Muscle layer of colon (tissue), 2 donors: ENCODE measurements at regions not wholly inside any gene's neighbourhood (a gene's known extent, or its start where the extent isn't known, plus 50 kb on each side); places are given as distances from the start of the nearest gene placed in this dataset.
"Not testable (repeated sequence)": the region's sequence is repeated elsewhere in the genome, so short reads cannot be mapped to it uniquely, and the experiment has no call there.

Experiments
- H3K27ac ChIP-seq: one replicate; pipeline ENCODE4 v1.7.0; 2013; ENCODE audit warnings: low read depth, mild to moderate bottlenecking, low read length, moderate library complexity
- H3K27me3 ChIP-seq, 2 donors: one replicate each; pipeline ENCODE4 v1.7.0; 2013; ENCODE audit warnings: low read length in 2 of 2, mild to moderate bottlenecking in 2 of 2; ENCODE audit not compliant: insufficient read depth in 2 of 2, control insufficient read depth in 1 of 2
- H3K36me3 ChIP-seq: one replicate; pipeline ENCODE4 v1.7.0; 2013; ENCODE audit warnings: mild to moderate bottlenecking, low read length; ENCODE audit not compliant: insufficient read depth
- H3K4me1 ChIP-seq: one replicate; pipeline ENCODE4 v1.7.0; 2013; ENCODE audit warnings: mild to moderate bottlenecking, low read length; ENCODE audit not compliant: insufficient read depth
- H3K4me3 ChIP-seq, 2 donors: one replicate each; pipeline ENCODE4 v1.7.0; 2013; ENCODE audit warnings: low read length in 2 of 2, low read depth in 1 of 2, mild to moderate bottlenecking in 1 of 2, moderate library complexity in 1 of 2
- H3K9ac ChIP-seq: one replicate; pipeline ENCODE4 v1.7.0; 2013; ENCODE audit warnings: low read length
- H3K9me3 ChIP-seq: one replicate; pipeline ENCODE4 v1.7.0; 2013; ENCODE audit warnings: mild to moderate bottlenecking, low read length
- donor health status: abdominal sarcoma.
- donor health status: Adenocarcinoma of cecum.

GRCh38 chr5:36535378-36535777 lies 71.0 kb upstream of the SLC1A3 start:
- peaks cover 3% of the 10 kb centered on the region for H3K4me1 ChIP-seq
- no peaks in the 10 kb centered on the region for H3K9me3 ChIP-seq
- no peaks in the 10 kb centered on the region for H3K36me3 ChIP-seq
- H3K27me3 ChIP-seq = no peaks in the 10 kb centered on the region
- no peak overlapping the region for H3K9ac ChIP-seq
- no peak overlapping the region for H3K27ac ChIP-seq
- no peak overlapping the region for H3K4me3 ChIP-seq

GRCh38 chr5:36535859-36536615 lies 70.4 kb upstream of the SLC1A3 start:
- Histone ChIP-seq H3K4me3 (no peak overlapping the region), H3K9ac (no peak overlapping the region), H3K27me3 (no peaks in the 10 kb centered on the region), H3K27ac (no peak overlapping the region), H3K36me3 (no peaks in the 10 kb centered on the region), H3K9me3 (no peaks in the 10 kb centered on the region), H3K4me1 (no peaks in the 10 kb centered on the region)

GRCh38 chr5:36536616-36537005 lies 69.8 kb upstream of the SLC1A3 start:
- Histone ChIP-seq H3K36me3 (no peaks in the 10 kb centered on the region), H3K4me1 (no peaks in the 10 kb centered on the region), H3K27me3 (no peaks in the 10 kb centered on the region), H3K27ac (no peak overlapping the region), H3K4me3 (no peak overlapping the region), H3K9me3 (no peaks in the 10 kb centered on the region), H3K9ac (no peak overlapping the region)

GRCh38 chr5:36537724-36538123 lies 68.7 kb upstream of the SLC1A3 start:
- no peaks in the 10 kb centered on the region for H3K36me3 ChIP-seq
- H3K4me1 ChIP-seq = no peaks in the 10 kb centered on the region
- H3K9me3 ChIP-seq = no peaks in the 10 kb centered on the region
- H3K27me3 ChIP-seq = no peaks in the 10 kb centered on the region
- no peak overlapping the region for H3K9ac ChIP-seq
- H3K4me3 ChIP-seq = no peak overlapping the region
- H3K27ac ChIP-seq = no peak overlapping the region

GRCh38 chr5:36552651-36553393 lies 53.6 kb upstream of the SLC1A3 start:
- Histone ChIP-seq H3K36me3 (no peaks in the 10 kb centered on the region), H3K9ac (no peak overlapping the region), H3K9me3 (no peaks in the 10 kb centered on the region), H3K4me1 (no peaks in the 10 kb centered on the region), H3K4me3 (no peak overlapping the region), H3K27ac (no peak overlapping the region), H3K27me3 (no peaks in the 10 kb centered on the region)

- H3K9me3 ChIP-seq, H3K4me3 ChIP-seq, H3K36me3 ChIP-seq, H3K27ac ChIP-seq, H3K4me1 ChIP-seq, H3K27me3 ChIP-seq, H3K9ac ChIP-seq: not testable (repeated sequence)
Measured at GRCh38 chr5:36555035-36555434, 51.4 kb upstream of the SLC1A3 start.
